GM10266 (cell line): ENCODE measurements at regions not wholly inside any gene's neighbourhood (a gene's known extent, or its start where the extent isn't known, plus 50 kb on each side); places are given as distances from the start of the nearest gene placed in this dataset.
"Not testable (repeated sequence)": the region's sequence is repeated elsewhere in the genome, so short reads cannot be mapped to it uniquely, and the experiment has no call there.

ENCODE experiments used
- DNase-seq: peaks from one replicate; pipeline ENCODE4 v3.0.0; 2012; ENCODE audit errors: extremely low spot score
- TF ChIP-seq, protein P1 (sequence below): IDR thresholded peaks from 2 replicates; pipeline ENCODE4 v1.5.1; 2012; ENCODE audit warnings: mild to moderate bottlenecking, low read depth; ENCODE audit not compliant: control insufficient read depth, insufficient read depth; ENCODE audit errors: missing control alignments

DNA sequence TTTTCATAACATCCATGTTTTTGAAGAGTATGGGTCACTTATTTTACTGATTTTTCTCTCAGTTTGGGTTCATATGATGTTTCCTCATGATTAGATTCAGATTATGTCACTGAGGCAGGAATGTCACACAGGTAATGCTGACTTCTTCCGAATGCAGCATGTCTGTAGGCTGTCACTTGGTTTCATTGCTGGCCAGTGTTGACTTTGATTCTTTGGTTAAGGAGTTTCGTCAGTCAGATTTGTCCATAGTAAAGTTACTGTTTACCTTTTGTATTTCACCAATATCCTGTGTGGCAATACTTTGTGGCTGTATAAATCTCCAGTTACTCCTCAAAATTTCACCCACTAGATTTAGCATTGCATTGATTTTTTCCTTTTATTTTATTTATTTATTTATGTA is 105.6 kb downstream of the MRPL57 start:
- no peak for DNase-seq
- TF ChIP-seq, protein P1, sequence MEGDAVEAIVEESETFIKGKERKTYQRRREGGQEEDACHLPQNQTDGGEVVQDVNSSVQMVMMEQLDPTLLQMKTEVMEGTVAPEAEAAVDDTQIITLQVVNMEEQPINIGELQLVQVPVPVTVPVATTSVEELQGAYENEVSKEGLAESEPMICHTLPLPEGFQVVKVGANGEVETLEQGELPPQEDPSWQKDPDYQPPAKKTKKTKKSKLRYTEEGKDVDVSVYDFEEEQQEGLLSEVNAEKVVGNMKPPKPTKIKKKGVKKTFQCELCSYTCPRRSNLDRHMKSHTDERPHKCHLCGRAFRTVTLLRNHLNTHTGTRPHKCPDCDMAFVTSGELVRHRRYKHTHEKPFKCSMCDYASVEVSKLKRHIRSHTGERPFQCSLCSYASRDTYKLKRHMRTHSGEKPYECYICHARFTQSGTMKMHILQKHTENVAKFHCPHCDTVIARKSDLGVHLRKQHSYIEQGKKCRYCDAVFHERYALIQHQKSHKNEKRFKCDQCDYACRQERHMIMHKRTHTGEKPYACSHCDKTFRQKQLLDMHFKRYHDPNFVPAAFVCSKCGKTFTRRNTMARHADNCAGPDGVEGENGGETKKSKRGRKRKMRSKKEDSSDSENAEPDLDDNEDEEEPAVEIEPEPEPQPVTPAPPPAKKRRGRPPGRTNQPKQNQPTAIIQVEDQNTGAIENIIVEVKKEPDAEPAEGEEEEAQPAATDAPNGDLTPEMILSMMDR: no peak

DNA sequence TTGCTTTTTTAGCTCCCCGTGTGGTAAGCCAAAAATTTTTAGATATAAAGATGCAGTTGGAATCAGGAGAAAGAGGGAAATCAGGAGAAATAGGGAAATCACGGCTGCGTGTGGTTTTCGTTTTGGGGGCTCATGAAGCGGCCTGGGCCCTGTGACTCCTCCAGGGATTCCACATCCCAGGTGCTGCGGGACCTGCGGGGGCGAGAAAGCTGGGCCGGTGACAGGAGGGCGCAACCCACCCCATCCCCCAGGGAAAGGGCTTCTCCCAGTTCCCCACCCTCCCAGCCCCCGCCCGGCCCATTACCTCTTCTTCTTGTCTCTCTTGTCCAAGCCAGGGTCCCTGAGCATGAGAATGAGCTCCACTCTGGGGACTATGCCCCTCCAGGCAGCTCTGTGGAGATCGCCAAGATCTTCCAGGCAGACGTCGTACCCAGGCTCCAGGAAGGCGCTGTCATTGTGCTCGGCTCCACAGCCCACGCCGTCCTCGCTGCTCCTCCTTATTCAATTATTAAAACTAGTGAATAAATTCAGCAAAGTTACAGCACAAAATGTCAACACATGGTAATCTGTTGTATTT is 111.0 kb downstream of the MRPL57 start:
- TF ChIP-seq, protein P1: no peak
- DNase-seq: no peak

DNA sequence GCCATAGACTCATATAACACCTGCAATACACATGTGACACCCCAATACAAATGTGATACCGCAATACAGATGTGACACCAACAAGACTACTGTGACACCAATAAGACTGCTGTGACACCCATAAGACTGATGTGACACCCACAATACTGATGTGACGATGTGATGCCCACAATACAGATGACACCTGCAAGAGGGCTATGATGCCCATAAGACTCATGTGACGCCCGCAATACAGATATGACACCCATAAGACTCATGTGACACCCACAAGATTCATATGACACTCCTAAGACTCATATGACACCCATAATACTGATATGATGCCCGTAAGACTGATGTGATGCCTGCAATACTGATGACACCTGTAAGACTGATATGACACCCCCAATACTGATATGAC is 113.0 kb downstream of the MRPL57 start:
- DNase-seq: no peak
- TF ChIP-seq, protein P1: no peak

DNA sequence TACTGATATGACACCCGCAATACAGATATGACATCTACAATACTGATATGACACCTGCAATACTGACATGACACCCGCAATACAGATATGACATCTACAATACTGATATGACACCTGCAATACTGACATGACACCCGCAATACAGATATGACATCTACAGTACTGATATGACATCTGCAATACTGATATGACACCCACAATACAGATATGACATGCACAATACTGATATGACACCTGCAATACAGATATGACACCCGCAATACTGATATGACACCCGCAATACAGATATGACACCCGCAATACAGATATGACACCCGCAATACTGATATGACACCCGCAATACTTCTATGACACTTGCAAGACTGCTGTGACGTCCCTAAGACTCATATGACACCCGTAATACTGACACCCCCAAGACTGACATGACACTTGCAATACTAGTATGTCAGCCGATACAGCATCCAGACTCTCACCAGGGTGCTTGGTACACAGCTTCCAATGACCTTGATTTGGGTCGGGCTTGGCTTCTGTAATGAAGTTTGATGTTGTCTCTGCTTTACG is 114.1 kb downstream of the MRPL57 start:
- DNase-seq: not testable (repeated sequence)

DNA sequence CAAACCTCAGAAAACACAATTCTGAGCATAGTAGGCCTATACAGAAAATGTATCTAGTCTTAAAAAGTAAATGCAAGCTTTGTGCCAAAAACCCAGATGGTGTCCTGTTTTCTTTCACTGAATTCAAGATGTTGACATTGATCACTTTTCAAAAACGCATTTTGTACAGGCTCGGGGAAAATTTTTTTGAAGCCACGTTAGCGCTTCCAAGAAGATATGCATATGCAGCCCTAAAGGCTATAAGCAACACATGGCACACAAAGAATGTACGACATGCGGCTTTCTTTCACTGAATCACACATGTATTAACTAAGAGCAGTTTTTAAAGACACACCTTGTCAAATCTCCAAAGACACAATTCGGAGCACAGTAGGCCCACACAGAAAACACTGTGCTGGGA is 115.4 kb downstream of the MRPL57 start:
- no peak for DNase-seq
- TF ChIP-seq, protein P1: no peak

DNA sequence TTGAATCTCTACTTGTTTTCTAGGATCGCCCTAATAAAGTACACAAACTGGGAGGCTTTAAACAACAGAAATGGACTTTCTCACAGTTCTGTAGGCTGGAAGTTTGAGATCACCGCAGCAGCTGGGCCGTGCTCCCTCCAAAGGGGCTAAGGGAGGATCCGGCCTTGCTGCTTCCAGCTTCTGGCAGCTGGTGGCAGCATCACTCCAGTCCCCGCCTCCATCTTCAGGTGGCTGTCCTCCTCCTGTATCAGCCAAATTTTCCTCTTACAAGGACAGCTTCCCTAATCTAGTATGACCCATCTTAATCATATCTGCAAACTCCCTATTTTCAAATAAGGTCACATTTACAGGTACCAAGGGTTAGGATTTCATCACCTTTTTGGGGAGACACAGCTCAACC is 120.5 kb downstream of the MRPL57 start:
- TF ChIP-seq, protein P1: peak; percentile 70
- not testable (repeated sequence) for DNase-seq

DNA sequence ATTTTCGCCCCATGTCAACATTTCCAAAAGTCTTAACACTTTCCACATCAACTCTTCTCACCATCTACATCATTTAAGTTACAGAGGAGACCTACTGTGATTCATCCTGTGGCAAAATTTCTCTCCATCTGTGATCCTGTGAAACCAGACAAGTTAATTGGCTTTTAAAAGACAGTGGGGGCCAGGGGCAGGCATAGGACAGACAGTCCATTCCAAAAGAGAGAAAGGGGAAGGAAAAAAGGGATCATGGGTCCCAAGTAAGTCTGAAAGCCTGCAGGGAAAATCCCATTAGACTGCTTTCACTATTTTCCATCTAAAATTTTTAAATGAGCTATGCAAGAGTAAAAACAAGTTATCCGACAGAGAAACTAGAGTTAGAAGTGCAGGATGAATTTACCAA is 121.0 kb downstream of the MRPL57 start:
- no peak for DNase-seq
- TF ChIP-seq, protein P1: no peak
